PC-3 (cell line): ENCODE measurements at regions not wholly inside any gene's neighbourhood (a gene's known extent, or its start where the extent isn't known, plus 50 kb on each side); places are given as distances from the start of the nearest gene placed in this dataset.

Source experiments
- CTCF ChIP-seq: fragments of 300-600 bp; sonication (generic); conservative IDR thresholded peaks from 2 replicates; pipeline ENCODE4 v1.5.1; 2017; ENCODE audit warnings: antibody characterized with exemption, low read depth, mild to moderate bottlenecking, low read length
- EZH2 ChIP-seq: fragments of 300-600 bp; sonication (generic); IDR thresholded peaks from one replicate; pipeline ENCODE4 v1.6.1; 2017; ENCODE audit warnings: antibody characterized with exemption, mild to moderate bottlenecking, low read length; ENCODE audit not compliant: unreplicated experiment
- EZH2phosphoT487 ChIP-seq: fragments of 300-600 bp; sonication (generic); IDR thresholded peaks from 2 replicates; pipeline ENCODE4 v1.6.1; 2018; ENCODE audit warnings: mild to moderate bottlenecking, antibody characterized with exemption, low read length, borderline replicate concordance

GRCh38 chr2:3051266-3051665, 326.4 kb downstream of the EIPR1 start:
- no peak for TF ChIP-seq CTCF
- TF ChIP-seq EZH2 = no peak
- TF ChIP-seq EZH2phosphoT487 = no peak
